Neural progenitor cell (in vitro differentiated cells): ENCODE measurements at regions not wholly inside any gene's neighbourhood (a gene's known extent, or its start where the extent isn't known, plus 50 kb on each side); places are given as distances from the start of the nearest gene placed in this dataset.

Source experiments
- DNase-seq: peaks from one replicate; pipeline ENCODE4 v3.0.0-alpha.2; 2016; ENCODE audit warnings: low spot score
- H2AFZ ChIP-seq: fragments of 200-600 bp; sonication (generic); replicated peaks from 2 replicates; pipeline ENCODE4 v1.6.1; 2016; ENCODE audit warnings: antibody characterized with exemption
- H3F3A ChIP-seq: fragments of 200-600 bp; sonication (generic); 2 replicates; pipeline ENCODE4 v1.6.1; 2016; ENCODE audit warnings: antibody characterized with exemption, low read depth
- H3K27ac ChIP-seq: fragments of 200-600 bp; sonication (generic); 2 replicates; pipeline ENCODE4 v1.5.1; 2016; ENCODE audit warnings: mild to moderate bottlenecking
- H3K27me3 ChIP-seq: fragments of 200-600 bp; sonication (generic); 2 replicates; pipeline ENCODE4 v1.6.1; 2016; ENCODE audit warnings: mild to moderate bottlenecking, moderate library complexity
- H3K36me3 ChIP-seq: fragments of 200-600 bp; sonication (generic); 2 replicates; pipeline ENCODE4 v1.5.1; 2016
- H3K4me1 ChIP-seq: fragments of 200-600 bp; sonication (generic); 2 replicates; pipeline ENCODE4 v1.6.1; 2016; ENCODE audit warnings: mixed run types
- H3K4me2 ChIP-seq: fragments of 200-600 bp; sonication (generic); 2 replicates; pipeline ENCODE4 v1.6.1; 2016
- H3K4me3 ChIP-seq: fragments of 200-600 bp; sonication (generic); 2 replicates; pipeline ENCODE4 v1.5.1; 2016
- H3K79me2 ChIP-seq: fragments of 200-600 bp; sonication (generic); 2 replicates; pipeline ENCODE4 v1.6.1; 2016; ENCODE audit warnings: low read depth
- H3K9ac ChIP-seq: fragments of 200-600 bp; sonication (generic); 2 replicates; pipeline ENCODE4 v1.6.1; 2016
- H3K9me3 ChIP-seq: fragments of 200-600 bp; sonication (generic); 2 replicates; pipeline ENCODE4 v1.5.1; 2016; ENCODE audit warnings: low read depth
- H4K20me1 ChIP-seq: fragments of 200-600 bp; sonication (generic); 2 replicates; pipeline ENCODE4 v1.6.1; 2016; ENCODE audit warnings: low read depth
- H3K27ac Mint-ChIP-seq: 3 replicates; pipeline ENCODE4 v1.8.0; 2021; ENCODE audit warnings: mixed read lengths
- H3K27me3 Mint-ChIP-seq: 2 replicates; pipeline ENCODE4 v1.8.0; 2022; ENCODE audit warnings: low read depth, mild to moderate bottlenecking, inconsistent platforms, moderate library complexity, mixed read lengths; ENCODE audit not compliant: insufficient read depth
- H3K36me3 Mint-ChIP-seq: 3 replicates; pipeline ENCODE4 v1.8.0; 2021; ENCODE audit warnings: mixed read lengths
- H3K4me1 Mint-ChIP-seq: 3 replicates; pipeline ENCODE4 v1.8.0; 2021; ENCODE audit warnings: mixed read lengths
- H3K4me3 Mint-ChIP-seq: 3 replicates; pipeline ENCODE4 v1.8.0; 2021; ENCODE audit warnings: mild to moderate bottlenecking, moderate library complexity, mixed read lengths
- H3K9me3 Mint-ChIP-seq: 3 replicates; pipeline ENCODE4 v1.8.0; 2020; ENCODE audit warnings: mixed read lengths
- EZH2 ChIP-seq: fragments of 200-600 bp; sonication (generic); IDR thresholded peaks from 2 replicates; pipeline ENCODE4 v1.6.1; 2017; ENCODE audit warnings: antibody characterized with exemption, mild to moderate bottlenecking, moderate library complexity
- EZH2phosphoT487 ChIP-seq: fragments of 200-600 bp; sonication (generic); IDR thresholded peaks from 2 replicates; pipeline ENCODE4 v1.6.1; 2017; ENCODE audit warnings: antibody characterized with exemption
- TF ChIP-seq, protein P1 (sequence below): fragments of 200-600 bp; sonication (generic); IDR thresholded peaks from 2 replicates; pipeline ENCODE4 v1.5.1; 2017; ENCODE audit warnings: antibody characterized with exemption, mild to moderate bottlenecking

DNA sequence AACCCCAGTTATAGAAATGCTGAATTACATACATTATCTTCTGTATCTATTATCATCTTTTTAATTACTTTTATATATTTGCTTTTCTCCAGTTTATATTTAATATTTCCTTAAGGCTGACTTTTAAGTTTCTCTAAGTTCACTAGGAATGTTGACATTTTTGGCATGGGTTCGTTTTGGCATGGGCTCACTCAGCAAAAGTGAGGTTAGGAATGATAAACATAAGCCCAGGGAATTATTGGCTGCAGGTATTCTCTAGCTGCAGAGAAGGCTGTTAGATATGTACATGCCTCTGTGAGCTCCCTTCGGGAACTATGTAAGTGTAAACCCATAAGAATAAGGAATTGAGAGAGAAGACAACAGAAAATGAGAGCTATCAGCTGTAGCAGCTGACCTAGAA, 63.6 kb upstream of the RAB18 start:
- H3F3A ChIP-seq: no peaks in the 10 kb centered on the region
- H3K36me3 Mint-ChIP-seq: no peaks in the 10 kb centered on the region
- H3K4me2 ChIP-seq: no peak overlapping the region
- H3K4me1 Mint-ChIP-seq: peaks cover 4% of the 10 kb centered on the region
- H4K20me1 ChIP-seq: no peaks in the 10 kb centered on the region
- no peak overlapping the region for H3K27ac ChIP-seq
- no peaks in the 10 kb centered on the region for H3K4me1 ChIP-seq
- H3K9me3 Mint-ChIP-seq: no peaks in the 10 kb centered on the region
- H3K27me3 Mint-ChIP-seq: peaks cover 4% of the 10 kb centered on the region
- TF ChIP-seq EZH2 (no peak), EZH2phosphoT487 (no peak)
- TF ChIP-seq, protein P1, sequence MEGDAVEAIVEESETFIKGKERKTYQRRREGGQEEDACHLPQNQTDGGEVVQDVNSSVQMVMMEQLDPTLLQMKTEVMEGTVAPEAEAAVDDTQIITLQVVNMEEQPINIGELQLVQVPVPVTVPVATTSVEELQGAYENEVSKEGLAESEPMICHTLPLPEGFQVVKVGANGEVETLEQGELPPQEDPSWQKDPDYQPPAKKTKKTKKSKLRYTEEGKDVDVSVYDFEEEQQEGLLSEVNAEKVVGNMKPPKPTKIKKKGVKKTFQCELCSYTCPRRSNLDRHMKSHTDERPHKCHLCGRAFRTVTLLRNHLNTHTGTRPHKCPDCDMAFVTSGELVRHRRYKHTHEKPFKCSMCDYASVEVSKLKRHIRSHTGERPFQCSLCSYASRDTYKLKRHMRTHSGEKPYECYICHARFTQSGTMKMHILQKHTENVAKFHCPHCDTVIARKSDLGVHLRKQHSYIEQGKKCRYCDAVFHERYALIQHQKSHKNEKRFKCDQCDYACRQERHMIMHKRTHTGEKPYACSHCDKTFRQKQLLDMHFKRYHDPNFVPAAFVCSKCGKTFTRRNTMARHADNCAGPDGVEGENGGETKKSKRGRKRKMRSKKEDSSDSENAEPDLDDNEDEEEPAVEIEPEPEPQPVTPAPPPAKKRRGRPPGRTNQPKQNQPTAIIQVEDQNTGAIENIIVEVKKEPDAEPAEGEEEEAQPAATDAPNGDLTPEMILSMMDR: no peak
- H3K27me3 ChIP-seq: no peaks in the 10 kb centered on the region
- no peaks in the 10 kb centered on the region for H3K79me2 ChIP-seq
- H3K4me3 ChIP-seq: no peak overlapping the region
- no peak for DNase-seq
- H3K36me3 ChIP-seq: no peaks in the 10 kb centered on the region
- no peak overlapping the region for H2AFZ ChIP-seq
- H3K4me3 Mint-ChIP-seq: no peak overlapping the region
- no peaks in the 10 kb centered on the region for H3K9me3 ChIP-seq
- H3K9ac ChIP-seq: no peak overlapping the region
- H3K27ac Mint-ChIP-seq: no peak overlapping the region

DNA sequence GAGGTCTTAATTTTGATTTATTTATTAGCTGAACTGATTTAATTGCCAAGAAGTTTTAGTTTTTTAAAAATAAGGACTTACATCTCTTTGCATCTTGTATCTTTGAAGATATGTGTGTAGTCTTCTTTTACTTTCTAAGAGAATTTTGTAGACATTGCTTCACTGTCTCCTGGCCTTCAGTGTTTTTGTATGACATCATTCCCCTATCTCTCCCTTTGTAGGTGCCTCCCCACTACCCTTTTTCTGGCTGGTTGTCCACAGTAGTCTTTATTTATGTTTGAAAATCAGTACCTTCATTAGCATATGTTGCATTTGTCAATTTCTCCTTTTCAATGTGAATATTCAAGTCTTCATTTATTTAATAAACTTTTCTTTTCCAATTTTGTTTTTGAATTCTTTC, 64.1 kb upstream of the RAB18 start:
- no peak for DNase-seq
- no peak overlapping the region for H3K27ac Mint-ChIP-seq
- Histone ChIP-seq H3F3A (no peaks in the 10 kb centered on the region), H3K4me1 (no peaks in the 10 kb centered on the region), H4K20me1 (no peaks in the 10 kb centered on the region), H3K4me3 (no peak overlapping the region), H3K79me2 (no peaks in the 10 kb centered on the region), H3K27ac (no peak overlapping the region), H3K9me3 (no peaks in the 10 kb centered on the region), H3K9ac (no peak overlapping the region), H3K36me3 (no peaks in the 10 kb centered on the region), H2AFZ (no peak overlapping the region), H3K27me3 (no peaks in the 10 kb centered on the region), H3K4me2 (no peak overlapping the region)
- peaks cover 4% of the 10 kb centered on the region for H3K27me3 Mint-ChIP-seq
- peaks cover 4% of the 10 kb centered on the region for H3K4me1 Mint-ChIP-seq
- H3K9me3 Mint-ChIP-seq: no peaks in the 10 kb centered on the region
- H3K4me3 Mint-ChIP-seq: no peak overlapping the region
- no peaks in the 10 kb centered on the region for H3K36me3 Mint-ChIP-seq
- no peak for TF ChIP-seq EZH2phosphoT487
- no peak for TF ChIP-seq EZH2
- TF ChIP-seq, protein P1: no peak

DNA sequence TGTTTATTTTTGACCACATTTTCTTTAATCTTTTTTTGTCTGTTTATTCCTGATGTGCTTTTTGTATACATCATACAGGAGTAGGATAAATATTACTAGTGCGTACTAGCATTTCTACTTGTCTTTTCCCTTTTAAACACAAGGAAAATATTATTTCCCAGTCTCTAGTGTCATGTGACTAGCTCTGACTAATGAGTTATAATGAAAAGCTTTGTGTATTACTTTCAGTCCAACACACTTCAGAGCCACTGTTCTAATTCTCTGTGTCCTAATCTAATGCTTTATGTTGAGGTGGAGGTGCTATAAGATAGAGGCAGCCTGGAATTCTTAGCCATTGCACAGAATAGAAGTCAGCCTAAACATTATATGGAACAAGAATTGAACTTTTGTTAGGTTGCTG, 65.0 kb upstream of the RAB18 start:
- no peak for DNase-seq
- no peak overlapping the region for H2AFZ ChIP-seq
- no peaks in the 10 kb centered on the region for H3K9me3 Mint-ChIP-seq
- no peaks in the 10 kb centered on the region for H3K4me1 ChIP-seq
- peaks cover 4% of the 10 kb centered on the region for H3K4me1 Mint-ChIP-seq
- H3K4me3 Mint-ChIP-seq: no peak overlapping the region
- no peaks in the 10 kb centered on the region for H3F3A ChIP-seq
- no peaks in the 10 kb centered on the region for H3K36me3 Mint-ChIP-seq
- H3K27ac ChIP-seq: no peak overlapping the region
- H3K9ac ChIP-seq: no peak overlapping the region
- no peaks in the 10 kb centered on the region for H3K36me3 ChIP-seq
- no peaks in the 10 kb centered on the region for H3K27me3 ChIP-seq
- H3K4me2 ChIP-seq: no peak overlapping the region
- no peak overlapping the region for H3K27ac Mint-ChIP-seq
- no peaks in the 10 kb centered on the region for H4K20me1 ChIP-seq
- peaks cover 3% of the 10 kb centered on the region for H3K27me3 Mint-ChIP-seq
- no peaks in the 10 kb centered on the region for H3K9me3 ChIP-seq
- no peak overlapping the region for H3K4me3 ChIP-seq
- TF ChIP-seq, protein P1: no peak
- TF ChIP-seq EZH2 (no peak), EZH2phosphoT487 (no peak)
- no peaks in the 10 kb centered on the region for H3K79me2 ChIP-seq

DNA sequence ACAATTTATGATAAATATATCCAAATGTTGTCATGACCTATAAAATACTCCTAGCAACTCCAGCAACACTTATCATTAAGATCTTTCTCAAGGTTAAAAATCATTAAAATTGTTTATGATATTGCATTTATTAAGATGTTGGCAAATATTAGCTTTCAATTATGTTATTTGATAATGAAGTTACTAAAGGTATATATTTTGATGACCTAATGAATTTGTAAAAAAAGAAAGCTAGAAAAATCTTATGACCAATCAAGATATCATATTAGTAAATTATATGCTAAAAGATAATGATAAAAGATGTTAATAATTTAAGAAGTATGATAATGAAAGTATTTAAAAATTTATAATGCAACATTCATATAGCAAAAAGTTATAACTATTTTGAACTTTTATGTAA, 66.3 kb upstream of the RAB18 start:
- no peaks in the 10 kb centered on the region for H3F3A ChIP-seq

More for the DNA sequence above, 66.3 kb upstream of the RAB18 start:
- H3K4me3 Mint-ChIP-seq: no peak overlapping the region
- no peak overlapping the region for H3K27ac ChIP-seq
- H3K4me1 ChIP-seq: no peaks in the 10 kb centered on the region
- no peak overlapping the region for H2AFZ ChIP-seq
- H3K4me3 ChIP-seq: no peak overlapping the region
- TF ChIP-seq EZH2phosphoT487 (no peak), EZH2 (no peak)
- TF ChIP-seq, protein P1: no peak
- H3K9ac ChIP-seq: no peak overlapping the region
- H3K4me1 Mint-ChIP-seq: peaks cover 4% of the 10 kb centered on the region
- no peaks in the 10 kb centered on the region for H3K79me2 ChIP-seq
- no peaks in the 10 kb centered on the region for H3K36me3 Mint-ChIP-seq
- no peak for DNase-seq
- no peaks in the 10 kb centered on the region for H3K27me3 ChIP-seq
- H3K27me3 Mint-ChIP-seq: no peaks in the 10 kb centered on the region
- H3K4me2 ChIP-seq: no peak overlapping the region
- no peaks in the 10 kb centered on the region for H4K20me1 ChIP-seq
- no peaks in the 10 kb centered on the region for H3K9me3 Mint-ChIP-seq
- H3K27ac Mint-ChIP-seq: no peak overlapping the region
- H3K9me3 ChIP-seq: no peaks in the 10 kb centered on the region
- H3K36me3 ChIP-seq: no peaks in the 10 kb centered on the region
